GM18502 (cell line): ENCODE measurements at regions not wholly inside any gene's neighbourhood (a gene's known extent, or its start where the extent isn't known, plus 50 kb on each side); places are given as distances from the start of the nearest gene placed in this dataset.
A peak's percentile ranks its signal among the peaks of the same experiment; 100 is the strongest.
"Not testable (repeated sequence)": the region's sequence is repeated elsewhere in the genome, so short reads cannot be mapped to it uniquely, and the experiment has no call there.

ENCODE experiments used
- ATAC-seq: cut with Tn5 transposase; IDR thresholded peaks from one replicate; pipeline ENCODE4 v1.9.1; 2021; ENCODE audit warnings: mild to moderate bottlenecking; ENCODE audit not compliant: unreplicated experiment, poor library complexity

DNA sequence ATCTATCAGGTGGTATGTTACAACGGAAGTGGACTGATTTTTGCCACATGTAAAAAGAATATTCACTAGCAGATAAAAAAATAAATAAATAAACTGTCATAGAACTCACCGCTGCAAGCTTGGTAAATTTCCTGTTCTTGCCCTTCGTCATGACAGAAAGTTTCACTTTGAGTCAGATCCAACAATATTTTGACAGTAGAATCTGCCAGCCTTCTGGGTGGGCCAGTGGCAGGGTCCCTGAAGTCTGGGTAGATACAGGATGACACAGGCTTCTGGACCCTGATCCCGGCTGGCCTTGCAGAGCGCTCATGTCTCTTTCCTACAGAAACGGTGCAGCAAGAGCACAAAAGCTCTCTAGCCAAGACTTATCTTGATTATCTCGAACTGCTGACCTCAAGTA lies 97.8 kb upstream of the PMAIP1 start:
- peak; percentile 93 for ATAC-seq

GRCh38 chr18:59801576-59801975 lies 98.2 kb upstream of the PMAIP1 start:
- ATAC-seq = no peak

GRCh38 chr18:59800897-59801296 lies 98.9 kb upstream of the PMAIP1 start:
- no peak for ATAC-seq

- ATAC-seq = no peak
Measured at GRCh38 chr18:59799383-59800015, 100.3 kb upstream of the PMAIP1 start.

DNA sequence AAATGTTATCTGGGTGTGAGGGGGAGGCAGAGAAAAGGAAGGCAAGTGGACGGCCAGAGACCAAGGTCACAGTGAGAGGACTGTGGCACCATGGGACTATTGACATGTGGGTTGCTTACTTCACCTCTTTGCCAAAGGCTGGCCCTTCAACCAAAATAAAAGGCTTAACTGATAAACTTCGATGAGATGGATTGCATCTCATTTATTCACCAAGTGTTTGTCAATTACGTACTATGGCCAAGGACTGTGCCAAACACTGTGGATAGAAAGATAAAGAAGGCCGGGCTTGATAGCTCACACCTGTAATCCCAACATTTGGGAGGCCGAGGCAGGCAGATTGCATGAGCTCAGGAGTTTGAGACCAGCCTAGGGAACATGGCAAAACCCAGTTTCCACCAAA lies 98.7 kb upstream of the CCBE1 start:
- ATAC-seq = no peak

DNA sequence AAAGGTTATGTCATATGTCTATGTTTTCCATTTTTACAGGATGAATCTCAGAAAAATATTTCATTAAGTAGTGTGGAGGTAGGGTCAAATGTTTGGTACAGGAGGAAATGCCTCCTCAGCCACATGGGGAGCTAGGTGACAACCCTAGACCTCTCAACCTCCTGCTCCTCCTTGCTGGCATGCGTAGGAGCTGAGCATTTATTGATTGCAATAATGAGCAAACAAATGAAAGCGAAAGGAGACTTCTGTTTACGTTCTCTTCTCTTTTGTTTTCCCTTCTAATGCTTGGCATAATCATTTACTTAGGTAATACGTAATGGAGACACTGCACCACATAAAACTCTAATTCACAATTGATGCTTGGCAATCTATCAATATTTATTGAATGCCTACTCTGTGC lies 95.1 kb upstream of the CCBE1 start:
- ATAC-seq = no peak

GRCh38 chr18:59790346-59790936 lies 93.2 kb upstream of the CCBE1 start:
- ATAC-seq = not testable (repeated sequence)

- no peak for ATAC-seq
Measured at GRCh38 chr18:59788791-59789106, 91.5 kb upstream of the CCBE1 start.

DNA sequence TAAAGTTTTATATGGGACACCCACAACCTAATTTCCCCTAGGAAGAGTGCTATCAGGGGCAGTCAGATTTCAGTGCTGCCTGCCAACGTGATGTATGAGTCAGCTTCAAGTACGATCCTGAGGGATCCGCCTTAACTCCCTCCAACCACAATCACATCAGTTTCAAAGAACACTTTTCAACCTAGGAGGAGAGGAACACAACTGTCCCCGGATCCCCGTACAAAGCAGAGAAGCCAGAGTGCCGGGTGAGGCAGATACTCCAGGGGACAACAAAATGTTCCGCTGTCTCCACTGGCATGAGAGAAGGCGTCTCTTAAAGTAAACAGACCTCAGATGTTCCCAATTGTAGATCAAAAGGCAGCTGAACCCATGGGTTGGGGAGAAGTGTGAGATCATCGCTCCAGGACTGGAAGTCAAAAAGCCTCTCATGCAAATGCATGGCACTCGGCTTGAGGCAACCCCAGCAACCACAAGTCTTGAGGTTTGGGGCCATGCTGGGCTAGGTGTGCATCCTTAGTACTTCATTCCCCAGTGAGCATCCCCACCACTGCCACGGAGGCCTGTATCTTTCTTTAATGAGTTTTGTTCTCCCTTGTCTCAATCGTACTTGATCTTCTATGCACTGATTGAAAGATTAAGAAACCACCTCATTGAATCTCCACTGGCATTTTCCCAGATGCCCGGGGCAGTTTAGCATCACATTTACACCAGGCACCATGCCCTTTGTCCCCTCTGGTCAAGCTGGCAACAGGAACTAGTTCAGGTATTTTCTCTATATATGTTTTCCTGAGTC lies 91.0 kb upstream of the CCBE1 start:
- no peak for ATAC-seq

DNA sequence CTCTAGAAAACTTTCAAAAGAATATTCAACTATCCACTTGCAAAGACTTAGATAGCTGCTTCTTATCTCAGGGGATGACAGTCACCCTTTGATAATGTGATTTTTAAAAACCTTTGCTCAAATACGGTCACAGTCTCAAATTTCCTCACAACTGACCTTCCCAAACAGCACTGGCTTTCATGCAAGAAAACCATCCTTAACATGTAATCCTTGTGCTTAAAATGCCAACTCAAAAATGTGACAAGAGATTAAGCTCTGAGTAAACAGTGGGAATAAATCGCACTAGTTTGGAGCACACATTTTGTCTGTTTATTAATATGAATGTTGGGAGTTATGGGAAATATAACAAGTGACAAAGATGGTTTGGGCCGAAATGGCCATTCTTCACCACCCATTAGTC lies 87.5 kb upstream of the CCBE1 start:
- no peak for ATAC-seq

DNA sequence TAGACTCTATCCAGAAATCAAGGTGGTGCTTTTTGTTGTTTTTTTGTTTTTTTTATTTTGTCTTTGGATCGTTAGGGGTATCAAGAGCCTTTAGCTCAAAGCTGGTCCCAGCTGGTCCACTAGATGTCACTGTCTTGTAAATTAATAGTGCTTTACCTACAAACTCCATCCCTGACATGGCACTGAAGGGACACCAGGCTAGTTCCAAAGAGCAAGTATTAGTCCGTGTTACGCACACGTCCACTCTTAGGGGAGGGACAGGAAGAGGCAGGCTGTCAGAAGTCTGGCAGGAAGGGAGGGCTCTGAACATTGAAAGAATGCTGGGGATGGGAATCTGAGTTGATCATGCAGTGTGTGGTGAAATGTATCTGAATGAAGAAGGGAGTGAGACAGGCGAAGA lies 85.9 kb upstream of the CCBE1 start:
- ATAC-seq = peak; percentile 91

GRCh38 chr18:59779979-59780378 lies 82.8 kb upstream of the CCBE1 start:
- ATAC-seq = no peak

DNA sequence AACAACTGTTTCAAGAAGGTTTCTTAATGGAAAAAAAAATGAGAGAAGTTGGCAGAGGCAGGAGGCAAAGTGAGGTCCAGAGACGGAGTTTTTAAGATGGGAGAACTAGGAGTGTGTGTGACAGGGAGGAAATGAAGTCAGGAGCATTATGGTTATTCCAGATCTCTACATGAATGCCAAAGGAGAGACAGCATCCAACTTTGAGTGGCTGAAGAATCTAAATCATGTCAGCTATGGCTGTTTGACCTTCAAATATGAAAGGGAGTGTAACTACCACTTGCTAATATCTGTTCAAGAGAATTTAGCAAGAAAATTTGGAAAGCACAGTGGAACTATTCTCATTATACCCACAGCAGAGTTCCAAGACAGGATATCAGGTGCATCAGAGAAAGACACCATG lies 81.2 kb upstream of the CCBE1 start:
- no peak for ATAC-seq

GRCh38 chr18:59777636-59778035 lies 80.4 kb upstream of the CCBE1 start:
- ATAC-seq = no peak

DNA sequence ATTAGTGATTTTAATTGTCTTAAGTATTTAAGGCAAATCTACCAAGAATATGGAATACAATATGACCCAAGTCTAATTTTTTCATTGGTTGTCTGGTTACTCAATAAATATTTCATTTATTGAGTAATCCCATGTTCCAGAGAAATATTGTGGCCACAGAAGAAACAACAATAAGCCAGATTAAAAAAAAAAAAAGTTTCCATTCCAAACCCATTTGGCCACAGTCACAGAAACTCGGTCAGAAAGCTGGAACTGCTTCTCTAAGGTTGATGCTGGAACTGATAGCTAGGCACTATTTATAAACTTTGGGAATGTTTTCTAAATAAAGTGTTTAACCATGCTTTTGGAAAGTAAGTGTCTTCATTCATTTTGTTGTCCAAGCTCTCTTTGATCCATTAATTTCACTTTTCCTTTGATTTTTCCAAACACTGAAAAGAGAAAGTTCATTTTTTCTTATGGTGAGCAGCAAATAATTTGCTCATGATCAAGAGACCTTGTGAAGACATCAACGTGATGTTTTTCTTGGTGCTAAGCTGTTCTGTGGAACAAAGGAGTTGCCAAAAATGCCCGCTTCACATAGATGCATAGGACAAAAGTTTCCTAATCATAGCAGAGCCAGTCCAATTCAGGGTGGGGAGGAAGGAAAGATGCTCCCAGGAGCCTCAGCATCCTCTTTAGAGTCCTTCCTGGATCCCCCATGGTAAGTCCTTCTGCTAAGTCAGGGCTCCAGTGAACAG lies 72.1 kb upstream of the CCBE1 start:
- ATAC-seq = no peak

- no peak for ATAC-seq
Measured at GRCh38 chr18:59768409-59768808, 71.2 kb upstream of the CCBE1 start.

- no peak for ATAC-seq
Measured at GRCh38 chr18:59767732-59768131, 70.5 kb upstream of the CCBE1 start.

DNA sequence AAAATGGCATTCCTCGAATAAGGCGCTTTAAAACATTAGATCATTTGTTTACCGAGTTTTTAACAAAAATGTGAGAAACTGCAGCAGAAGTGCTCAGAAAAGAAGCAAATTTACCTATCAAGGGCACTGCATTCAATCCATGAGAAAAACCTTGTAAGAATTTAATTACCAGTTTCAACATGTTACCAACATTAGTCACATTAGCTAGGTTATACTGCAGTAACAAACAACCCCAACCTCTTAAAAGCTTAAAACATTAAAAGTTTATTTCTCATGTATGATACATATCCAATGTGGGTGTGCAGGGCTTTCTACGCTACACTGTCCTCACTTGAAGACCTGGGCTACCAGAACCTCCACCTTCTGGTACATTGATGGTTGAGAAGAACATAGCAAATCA lies 68.1 kb upstream of the CCBE1 start:
- no peak for ATAC-seq

DNA sequence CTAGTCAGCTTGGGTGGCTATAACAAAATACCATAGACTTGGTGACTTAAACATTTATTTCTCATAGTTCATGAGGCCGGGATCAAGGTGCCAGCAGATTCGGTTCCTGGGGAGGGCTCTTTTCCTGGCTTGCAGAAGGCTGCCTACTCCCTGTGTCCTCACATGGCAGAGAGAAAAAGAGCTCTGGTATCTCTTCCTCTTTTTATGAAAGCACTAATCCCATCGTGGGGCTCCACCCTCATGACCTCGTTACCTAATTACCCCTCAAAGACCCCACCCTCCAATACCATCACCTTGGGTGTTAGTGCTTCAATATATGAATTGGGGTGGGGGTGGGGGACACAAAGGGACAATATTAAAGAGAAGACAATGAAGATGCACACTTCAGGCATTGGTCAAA lies 67.1 kb upstream of the CCBE1 start:
- ATAC-seq = no peak

DNA sequence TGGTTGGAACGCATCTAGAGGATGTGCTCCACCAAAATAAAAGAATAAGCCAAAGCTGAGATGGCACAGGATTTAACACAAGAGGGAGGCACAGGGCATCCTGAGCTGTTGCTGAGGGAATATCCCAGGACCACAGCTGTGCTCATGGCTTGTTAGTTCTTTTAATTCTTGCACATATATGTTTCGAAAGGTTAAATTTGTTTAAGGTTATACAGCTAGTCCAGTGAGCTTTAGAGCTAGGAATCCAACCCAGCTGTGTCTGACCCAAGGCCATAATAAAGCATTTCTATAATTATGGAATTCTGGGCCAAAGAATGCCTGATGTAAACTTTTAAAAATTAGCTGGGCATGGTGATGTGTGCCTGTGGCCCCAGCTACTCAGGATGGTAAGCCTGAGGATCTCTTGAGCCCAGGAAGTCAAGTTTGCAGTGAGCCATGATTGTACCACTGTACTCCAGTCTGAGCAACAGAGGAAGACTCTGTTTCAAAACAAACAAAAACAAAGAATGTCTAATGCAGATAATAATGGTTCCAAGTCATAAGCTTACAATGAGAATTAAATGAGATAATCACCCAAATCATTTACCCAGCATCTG lies 66.4 kb upstream of the CCBE1 start:
- no peak for ATAC-seq
